Sigmoid colon (tissue), 4 donors: ENCODE measurements at regions not wholly inside any gene's neighbourhood (a gene's known extent, or its start where the extent isn't known, plus 50 kb on each side); places are given as distances from the start of the nearest gene placed in this dataset.

Experiments
- POLR2AphosphoS5 ChIP-seq, 4 donors: sonication (generic); formaldehyde crosslinking; IDR thresholded peaks; one replicate each; pipeline ENCODE4 v1.6.1; 2017; ENCODE audit warnings: antibody characterized with exemption in 4 of 4
- TF ChIP-seq, protein P1 (sequence below), 4 experiments: fragments of 450-650 bp in 3 of 4; fragments of 200-600 bp in 1 of 4; IDR thresholded peaks; one replicate each; pipeline ENCODE4 v1.5.1; 2016 to 2019; ENCODE audit warnings: antibody characterized with exemption in 4 of 4, mild to moderate bottlenecking in 3 of 4, moderate library complexity in 2 of 4

DNA sequence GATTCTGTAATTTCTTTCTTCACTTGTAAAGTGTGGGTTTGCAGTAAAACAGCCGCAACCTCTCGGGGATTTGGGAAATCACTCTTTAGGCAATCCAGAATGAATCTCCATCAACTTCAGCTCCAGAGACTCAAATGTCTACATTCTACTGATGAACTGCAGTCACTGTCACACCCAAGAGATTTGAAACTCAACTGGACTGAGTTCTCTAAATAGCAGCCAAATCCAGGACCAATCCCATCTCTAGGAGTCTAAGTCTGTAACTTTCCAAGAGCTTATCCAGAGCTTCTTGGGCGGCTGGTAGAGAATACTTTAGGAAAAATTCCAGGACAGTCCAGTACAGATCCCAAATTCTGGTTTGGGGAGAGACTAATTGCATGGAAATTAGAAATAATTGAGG lies 62.9 kb downstream of the ADAMTS1 start:
- TF ChIP-seq, protein P1, sequence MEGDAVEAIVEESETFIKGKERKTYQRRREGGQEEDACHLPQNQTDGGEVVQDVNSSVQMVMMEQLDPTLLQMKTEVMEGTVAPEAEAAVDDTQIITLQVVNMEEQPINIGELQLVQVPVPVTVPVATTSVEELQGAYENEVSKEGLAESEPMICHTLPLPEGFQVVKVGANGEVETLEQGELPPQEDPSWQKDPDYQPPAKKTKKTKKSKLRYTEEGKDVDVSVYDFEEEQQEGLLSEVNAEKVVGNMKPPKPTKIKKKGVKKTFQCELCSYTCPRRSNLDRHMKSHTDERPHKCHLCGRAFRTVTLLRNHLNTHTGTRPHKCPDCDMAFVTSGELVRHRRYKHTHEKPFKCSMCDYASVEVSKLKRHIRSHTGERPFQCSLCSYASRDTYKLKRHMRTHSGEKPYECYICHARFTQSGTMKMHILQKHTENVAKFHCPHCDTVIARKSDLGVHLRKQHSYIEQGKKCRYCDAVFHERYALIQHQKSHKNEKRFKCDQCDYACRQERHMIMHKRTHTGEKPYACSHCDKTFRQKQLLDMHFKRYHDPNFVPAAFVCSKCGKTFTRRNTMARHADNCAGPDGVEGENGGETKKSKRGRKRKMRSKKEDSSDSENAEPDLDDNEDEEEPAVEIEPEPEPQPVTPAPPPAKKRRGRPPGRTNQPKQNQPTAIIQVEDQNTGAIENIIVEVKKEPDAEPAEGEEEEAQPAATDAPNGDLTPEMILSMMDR (IDR thresholded peaks at IDR 0.05), result no peak
- peak in 1 of 4 donors; percentile 7 for TF ChIP-seq POLR2AphosphoS5 (IDR thresholded peaks at IDR 0.05)
